NOMO-1 (cell line): ENCODE measurements at regions not wholly inside any gene's neighbourhood (a gene's known extent, or its start where the extent isn't known, plus 50 kb on each side); places are given as distances from the start of the nearest gene placed in this dataset.

Experiments
- DNase-seq, 2 experiments: peaks; one replicate each; lab custom pipeline; 2025; ENCODE audit not compliant: unreplicated experiment in 2 of 2; lab: John Stamatoyannopoulos, UW

DNA sequence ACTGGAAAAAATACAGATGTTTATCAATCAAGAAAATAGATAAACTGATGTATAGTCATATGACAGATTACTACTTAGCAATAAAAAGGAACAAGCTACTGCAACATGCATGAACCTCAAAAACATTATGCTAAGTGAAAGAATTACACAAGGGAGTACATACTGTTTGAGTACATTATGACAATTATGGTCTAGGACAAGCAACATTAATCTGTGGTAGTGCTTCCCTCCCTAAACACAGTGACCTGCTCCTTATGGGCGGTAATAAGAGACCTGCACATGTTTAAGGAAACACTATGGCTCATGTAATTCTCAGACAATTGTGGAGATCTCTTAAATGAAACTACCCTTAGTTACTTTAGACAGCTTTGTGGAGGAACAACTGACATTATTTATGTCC, 421.2 kb upstream of the FBXO33 start:
- no peak for DNase-seq

DNA sequence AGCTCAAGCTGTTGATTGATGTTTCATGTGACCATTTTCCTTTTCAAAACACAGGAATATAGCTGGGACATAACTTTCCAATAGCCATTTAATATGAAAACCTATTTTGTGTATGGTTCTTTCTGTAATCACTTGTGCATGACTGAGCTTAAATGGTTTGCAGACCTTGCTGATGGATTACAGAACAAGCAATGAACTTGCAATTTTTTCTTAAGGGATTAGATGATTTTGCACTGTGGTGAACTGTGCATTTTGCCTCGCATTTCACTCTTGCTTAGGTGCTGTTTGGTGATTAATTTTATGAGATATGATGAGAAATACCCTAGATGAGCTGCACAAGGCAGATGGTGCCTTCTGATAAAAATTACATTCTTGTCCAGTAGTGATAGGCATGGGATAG, 419.0 kb upstream of the FBXO33 start:
- DNase-seq: no peak

DNA sequence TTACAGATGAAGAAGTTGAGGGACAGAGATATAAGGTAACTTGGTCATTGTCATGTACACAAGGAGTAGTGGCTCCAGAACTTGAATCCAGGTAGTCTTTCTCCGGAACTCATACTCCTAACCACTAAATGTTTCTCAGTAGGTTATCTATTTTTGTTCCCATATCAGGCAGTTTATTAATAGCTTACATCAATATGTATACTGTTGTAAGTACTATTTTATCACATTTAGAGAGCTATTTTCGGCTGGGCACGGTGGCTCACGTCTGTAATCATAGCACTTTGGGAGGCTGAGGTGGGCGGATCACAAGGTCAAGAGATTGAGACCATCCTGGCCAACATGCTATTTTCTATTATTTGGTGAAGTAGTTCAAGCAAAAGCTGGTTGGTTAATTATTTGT, 415.6 kb upstream of the FBXO33 start:
- DNase-seq: no peak

DNA sequence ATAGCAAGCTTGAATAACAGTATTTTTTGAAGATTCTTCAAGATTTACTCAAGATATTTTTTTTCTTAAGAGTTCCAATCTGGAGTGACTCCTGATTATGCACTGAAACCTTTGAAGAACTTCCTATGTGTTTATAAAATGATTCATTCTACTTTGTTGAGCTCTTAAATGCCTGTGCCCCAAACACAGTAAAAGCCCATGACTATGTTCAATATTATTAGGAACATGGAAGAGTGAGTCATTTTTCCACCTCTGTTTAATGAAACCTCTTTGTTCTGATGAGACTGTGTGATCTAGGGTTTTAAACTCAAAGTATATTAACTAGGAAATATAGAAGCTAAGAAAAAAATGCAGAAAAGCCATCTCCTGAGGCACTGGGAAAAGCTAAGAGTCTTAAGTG, 415.0 kb upstream of the FBXO33 start:
- DNase-seq: no peak

DNA sequence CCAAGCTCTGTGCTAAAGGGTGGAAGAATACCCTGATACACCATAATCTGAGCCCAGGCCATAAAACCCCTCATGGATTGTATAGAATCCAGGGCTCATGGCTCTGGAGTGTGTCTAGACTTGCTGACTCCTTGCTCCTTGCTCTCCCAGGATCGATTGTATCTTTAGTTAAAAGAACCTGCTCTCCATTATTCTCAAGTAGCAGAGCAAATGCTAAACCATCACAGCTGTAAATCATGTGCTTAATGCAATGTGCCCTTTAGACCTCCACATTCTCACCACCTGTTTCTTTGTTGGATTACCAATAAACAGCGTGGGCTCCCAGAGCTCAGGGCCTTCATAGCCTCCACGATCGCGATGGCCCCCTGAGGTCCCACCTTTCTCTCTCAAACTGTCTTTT, 411.6 kb upstream of the FBXO33 start:
- DNase-seq: no peak

DNA sequence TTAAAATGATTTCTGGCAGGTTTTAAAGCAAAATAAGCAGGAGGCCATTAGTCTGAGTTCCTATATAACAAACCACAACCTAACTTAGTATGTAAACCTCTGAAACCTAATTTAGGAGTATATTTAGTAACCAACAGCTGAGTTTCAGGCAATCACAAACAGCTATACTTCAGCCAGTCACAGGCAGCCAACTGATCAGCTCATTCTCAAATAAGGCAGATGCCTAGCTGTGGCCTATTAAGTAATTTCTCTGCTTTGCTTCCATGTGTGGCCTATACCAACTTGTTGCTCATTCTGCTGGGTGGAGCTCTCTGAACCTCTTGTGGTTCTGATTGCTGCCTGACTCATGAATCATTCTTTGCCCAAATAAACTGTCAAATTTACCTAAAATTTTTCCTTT, 408.9 kb upstream of the FBXO33 start:
- no peak for DNase-seq

DNA sequence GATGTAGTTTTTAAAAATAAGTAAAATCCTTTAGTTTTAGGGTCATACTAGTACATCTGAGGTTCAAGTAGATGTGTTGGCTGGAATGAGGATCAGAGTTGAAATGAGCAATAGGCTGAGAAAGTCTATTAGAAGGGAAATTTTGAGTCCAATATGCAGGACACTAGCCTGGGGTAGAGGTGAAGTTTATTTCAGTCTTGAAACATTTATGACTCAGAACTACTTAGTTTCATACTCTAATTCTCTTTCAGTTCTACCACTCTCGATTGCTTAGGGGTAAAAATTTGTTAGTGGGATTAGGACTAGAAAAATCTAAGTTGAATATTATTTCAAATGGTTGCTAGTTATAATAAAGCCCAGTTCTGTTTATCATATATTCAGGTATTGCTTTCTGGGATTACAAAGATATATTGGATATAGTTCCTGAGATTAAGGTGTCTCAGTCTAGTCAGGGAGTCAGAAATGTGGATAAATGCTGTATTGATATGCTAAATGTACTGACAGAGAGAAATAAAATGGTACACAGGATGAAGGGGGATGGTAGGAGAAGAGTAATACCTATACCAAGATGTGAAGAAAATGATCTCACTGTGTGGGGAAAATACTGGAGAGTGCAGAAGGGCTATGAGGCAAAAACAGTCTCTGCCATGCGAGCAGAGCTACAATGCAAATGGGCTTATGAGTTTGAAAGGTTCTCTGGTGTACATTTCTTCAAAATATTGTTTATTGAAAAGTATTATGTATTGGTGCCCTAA, 395.8 kb upstream of the FBXO33 start:
- DNase-seq: no peak

DNA sequence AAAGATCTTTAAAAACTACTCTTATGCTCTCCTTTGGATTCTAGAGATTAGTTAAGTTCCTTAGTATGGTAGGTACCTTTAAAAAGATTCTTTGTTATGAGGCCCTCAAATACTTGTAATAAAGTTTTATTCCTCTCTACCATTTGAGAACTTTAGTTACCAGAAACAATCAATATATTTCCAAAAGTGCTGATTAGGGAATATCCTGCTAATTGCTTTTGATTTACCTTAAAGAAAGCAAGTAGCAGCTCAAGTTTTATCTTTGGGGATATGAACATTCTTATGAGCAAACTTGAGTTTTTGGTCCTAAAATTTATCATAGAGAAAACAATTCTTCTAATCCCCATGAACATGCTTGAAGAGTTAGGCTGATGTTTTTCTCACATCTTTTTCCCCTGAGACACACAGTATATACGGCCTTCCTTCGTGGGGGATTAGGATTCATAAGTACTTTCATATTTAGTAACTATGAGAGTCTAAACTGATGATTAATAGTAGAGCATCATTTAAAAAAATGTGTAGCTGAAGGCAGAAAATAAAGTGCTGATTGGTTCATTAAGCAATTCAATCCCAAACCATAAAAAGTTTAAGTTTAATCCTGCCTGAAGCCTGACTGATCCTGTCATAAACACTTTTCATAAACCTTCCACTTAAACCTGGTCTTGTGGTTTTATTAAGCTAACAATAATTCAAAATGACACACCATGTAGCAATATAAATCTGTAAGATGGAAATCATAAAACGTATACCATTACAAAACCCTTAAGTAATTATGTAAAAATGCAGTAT, 380.5 kb upstream of the FBXO33 start:
- DNase-seq: no peak

DNA sequence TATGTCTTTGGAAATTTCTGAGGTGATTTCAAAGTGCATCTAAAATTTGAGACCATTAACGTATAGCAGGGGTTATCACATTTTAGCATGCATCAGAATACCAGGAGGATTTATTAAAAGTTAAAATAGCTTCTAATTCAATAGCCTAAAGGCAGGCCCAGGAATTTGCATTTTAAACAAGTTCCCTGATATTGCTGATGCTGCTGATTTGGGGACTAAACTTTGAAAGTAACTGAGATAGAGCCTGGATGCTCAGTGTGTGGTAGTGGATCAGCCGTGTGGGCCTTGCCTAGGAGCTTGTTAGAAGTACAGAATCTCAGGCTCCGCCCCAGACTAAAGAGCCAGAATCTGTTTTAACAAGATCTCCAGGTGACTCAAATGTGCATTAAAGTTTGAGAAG, 375.0 kb upstream of the FBXO33 start:
- no peak for DNase-seq

DNA sequence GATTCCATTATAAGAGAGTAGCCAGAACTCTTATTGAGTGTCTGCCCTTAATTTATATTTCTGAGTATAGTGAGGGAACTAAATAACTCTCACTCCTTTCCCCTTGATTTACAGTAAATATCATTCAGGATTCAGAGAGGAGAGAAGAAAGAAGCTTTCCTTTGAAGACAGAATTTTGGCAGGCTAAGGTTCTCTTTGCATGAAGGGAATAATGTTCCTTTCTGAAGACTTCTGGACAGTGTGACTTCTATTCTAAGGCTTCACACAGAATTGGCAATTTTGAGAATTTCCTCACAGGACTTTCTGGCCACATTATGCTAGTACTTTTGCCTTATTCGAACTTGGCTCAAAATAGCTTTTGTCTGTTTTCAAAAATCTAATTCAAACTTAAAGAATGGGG, 352.2 kb upstream of the FBXO33 start:
- DNase-seq: no peak

DNA sequence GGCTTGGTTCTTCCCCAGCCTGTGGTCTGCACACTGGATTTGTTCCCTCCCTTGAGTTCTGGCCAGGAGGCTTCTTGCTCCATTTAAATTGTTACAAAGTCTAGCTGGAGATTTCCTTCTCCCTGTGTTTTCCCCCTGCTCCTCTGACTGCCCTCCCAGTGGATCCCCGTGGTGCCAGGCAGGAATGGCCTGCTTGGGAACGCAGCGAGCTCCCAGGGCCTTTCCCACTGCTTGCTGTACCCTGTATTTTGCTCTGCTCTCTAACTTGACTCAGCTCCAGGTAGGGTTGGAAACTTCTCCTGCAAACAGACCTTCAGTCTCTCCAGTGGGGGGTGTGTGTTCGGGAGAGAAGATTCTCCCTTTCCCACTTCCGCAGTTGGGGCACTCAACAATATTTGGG, 349.2 kb upstream of the FBXO33 start:
- no peak for DNase-seq

DNA sequence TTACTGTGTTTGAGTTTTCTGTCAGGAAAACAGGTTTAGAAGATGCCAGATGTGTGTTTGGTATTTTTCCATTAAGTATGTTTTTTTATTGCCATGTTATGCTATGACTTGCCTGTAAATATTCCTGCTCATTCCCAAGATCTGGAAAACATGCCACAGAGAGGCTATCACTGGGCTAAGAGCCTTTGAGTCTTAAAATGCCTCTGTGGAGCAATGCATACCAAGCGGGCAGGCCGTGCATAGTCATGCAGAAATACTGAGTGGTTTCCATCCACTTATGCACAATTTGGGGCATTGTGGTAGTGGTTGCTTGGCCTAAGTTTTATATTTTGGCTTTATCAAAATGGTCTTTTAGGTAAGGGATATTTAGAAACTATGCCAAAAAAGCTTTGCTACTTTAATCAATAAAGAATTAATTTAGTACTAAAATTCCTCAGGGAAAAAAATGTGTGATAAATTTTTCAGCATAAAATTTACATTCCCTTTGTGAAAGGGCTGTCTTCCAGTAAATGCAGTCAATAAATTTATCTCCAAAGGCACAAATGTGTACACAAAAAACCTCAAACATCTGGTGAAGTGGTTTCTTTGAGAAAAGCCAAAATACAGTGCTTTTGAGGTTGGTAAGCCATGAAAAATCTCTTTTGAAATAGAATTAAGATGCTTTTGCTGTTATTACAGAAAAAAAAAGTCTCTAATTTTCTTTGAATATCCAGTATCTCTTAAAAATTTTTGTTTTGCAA, 341.3 kb upstream of the FBXO33 start:
- DNase-seq: no peak

DNA sequence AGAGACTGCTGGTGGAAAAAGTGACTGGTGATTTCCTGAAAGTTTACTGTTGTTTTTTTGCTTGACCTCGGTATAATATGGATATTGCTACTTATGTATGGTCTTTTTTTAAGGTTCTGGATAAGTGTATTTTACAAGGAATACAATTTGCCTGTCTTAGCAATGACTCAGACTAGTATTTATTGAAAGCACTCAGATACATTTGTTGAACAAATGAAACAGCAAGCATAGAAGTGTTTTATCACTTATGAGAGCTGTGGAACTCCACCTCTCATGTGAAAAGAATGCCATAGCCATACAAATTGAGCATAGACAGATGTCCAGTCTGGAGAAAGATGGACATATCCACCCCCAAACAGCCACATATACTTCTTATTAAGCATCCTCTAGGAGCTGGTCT, 340.4 kb upstream of the FBXO33 start:
- DNase-seq: no peak

DNA sequence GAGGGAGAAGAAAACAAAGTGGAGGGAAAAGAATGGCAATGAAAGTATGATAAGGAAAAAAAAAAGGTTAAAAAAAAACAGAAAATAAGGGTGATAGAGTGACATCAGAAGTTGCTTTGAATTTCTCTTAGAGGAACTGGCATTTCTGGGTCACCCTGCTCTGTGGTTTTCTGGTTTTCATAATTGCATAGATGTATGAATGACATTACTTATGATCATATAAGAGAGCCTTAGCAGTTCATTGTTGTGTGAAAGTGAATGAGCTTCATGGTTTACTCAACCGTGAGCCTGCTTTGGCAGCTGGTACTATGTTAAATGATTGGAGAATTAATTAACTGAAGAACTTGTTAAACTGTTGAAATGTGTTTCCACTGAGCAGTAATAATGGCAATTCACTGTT, 336.4 kb upstream of the FBXO33 start:
- DNase-seq: no peak

DNA sequence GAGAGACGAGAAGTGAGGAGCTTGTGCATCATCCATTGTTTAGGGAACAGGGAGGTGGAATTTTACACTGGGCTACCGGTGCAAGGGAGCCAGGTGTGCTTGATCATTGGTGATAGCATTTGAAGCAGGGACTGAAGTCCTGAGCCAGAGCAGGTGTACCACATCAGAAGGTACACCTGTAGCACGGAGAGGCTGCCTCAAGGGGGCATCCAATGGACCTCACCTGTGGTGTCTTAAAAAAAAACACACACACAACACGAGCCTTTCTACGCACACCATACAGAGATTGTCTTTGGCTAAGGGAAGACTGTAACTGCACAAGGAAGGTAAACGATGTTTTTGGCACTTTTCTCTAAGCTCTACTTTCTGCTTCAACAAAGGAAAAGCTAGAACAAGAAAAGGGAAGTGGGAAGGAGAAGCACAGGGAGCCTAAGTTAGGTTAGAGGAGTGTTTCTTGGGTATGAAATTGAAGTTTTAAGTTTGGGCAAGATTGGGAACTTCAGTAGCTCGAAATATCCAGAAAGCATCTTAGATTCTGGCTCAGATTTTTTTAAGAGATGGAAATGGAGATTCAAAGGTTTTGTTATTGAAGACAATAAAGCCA, 334.3 kb upstream of the FBXO33 start:
- no peak for DNase-seq

DNA sequence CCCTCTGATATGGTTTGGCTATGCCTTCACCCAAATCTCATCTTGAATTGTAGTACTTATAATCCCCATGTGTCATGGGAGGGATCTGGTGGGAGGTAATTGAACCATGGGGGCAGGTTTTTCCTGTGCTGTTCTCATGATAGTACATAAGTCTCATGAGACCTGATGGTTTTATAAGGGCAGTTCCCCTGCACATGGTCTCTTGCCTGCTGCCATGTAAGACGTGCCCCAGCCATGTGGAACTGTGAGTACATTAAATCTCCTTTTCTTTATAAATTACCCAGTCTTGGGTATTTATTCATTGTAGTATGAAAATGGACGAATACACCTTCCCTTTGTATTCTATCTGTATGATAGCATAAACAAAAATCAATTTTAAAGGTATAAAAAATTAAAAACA, 333.4 kb upstream of the FBXO33 start:
- DNase-seq: no peak

DNA sequence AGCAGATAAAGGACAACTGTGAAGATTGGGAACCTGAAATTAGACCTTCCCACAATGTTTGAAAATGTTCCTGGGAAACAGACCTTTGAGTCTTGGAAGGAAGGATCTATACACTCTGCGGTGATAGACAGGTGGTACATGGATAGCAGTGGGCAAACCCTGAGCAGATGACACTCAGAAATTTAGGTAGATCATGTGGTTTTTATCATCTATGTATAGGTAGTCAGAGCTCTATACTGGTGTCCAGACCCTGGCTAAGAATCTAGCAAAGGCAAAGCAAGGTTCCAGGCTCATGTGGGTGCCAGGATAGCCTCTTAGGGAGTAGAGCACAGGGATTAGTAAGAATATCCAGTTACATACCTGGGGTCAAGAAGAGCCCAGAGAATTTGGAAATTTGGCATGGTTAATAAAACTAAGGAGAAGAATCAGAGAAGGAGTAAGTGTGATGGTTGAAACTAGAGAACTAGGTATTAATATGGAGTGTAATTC, 331.2 kb upstream of the FBXO33 start:
- no peak for DNase-seq

DNA sequence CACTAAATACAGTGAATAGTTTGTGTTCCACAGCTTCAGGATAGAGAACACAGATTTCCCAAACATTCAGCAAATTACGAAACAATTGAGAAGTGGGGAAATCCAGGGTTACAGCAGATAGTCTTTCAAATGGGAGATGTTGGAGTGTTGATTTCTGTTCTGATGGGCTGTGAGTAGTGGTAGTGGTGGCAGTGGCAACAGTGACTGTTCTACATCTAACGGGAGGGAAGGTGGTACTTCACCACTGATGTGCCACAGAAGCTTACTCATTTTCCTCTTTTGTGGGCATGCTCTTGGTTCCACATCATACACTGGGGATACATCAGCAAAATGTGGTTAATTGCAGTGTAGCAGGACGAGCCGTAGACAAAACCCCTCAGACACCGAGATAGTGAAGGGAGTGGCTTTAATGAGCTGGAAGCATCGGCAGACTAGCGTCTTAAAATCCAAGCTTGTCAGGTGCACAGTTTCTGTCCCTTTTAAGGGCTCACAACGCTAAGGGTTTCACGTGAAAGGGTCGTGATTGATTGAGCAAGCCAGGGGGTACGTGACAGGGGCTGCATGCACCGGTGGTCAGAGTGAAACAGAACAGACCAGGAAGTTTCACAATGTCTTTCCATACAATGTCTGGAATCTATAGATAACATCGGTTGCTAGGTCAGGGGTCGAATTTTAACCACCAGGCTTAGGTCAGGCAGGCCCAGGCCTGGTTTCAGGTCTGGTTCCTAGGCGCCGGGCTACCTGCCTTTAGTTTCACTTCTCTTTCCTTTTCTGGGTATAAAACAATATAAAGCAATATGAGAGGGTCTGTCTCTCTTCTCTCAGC, 330.6 kb upstream of the FBXO33 start:
- DNase-seq: no peak

DNA sequence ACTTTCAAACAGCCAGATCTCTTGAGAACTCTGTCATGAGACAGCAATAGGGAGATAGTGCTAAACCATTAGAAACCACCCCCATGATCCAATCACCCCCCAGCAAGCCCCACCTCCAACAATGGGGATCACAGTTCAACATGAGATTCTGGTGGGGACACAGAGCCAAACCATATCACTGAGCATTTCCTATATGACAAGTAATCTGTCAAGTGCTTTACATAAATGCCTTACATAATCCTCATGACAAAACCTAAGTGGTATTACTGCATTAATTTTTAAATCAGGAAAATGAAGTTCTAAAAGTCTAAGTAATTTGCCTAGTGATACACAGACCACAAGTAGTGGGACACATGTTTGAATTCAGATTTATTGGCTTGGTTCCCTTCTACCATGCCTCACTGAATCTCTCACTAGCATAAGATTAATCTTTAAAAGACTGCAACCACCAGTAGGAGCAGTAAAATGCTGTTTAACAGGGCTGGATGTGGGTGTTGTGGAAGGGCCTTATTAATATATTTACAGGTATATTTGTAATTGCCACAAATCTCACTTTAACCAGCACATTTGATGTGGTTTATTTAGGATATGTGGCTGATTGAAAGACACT, 323.1 kb upstream of the FBXO33 start:
- DNase-seq: no peak

DNA sequence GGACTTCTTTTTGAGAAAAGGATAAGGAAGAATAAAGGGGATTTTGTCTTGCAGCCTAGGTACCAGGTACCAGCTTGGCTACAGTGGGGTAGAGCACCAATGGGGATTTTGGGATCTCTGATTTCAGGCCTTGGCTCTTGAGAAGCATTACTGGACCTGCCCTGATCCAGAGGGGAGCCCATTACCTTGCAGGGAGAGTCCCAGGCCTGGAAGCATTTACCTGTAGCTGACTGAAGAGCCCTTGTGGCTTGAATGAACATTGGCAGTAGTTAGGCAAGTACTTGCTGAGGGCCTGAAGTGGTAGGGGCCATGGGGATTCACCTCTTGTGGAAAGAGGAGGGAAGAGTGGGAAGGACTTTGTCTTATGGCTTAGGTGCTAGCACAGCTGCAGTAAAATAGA, 308.2 kb upstream of the FBXO33 start:
- DNase-seq: no peak
